H1 (cell line): ENCODE measurements at regions not wholly inside any gene's neighbourhood (a gene's known extent, or its start where the extent isn't known, plus 50 kb on each side); places are given as distances from the start of the nearest gene placed in this dataset.

ENCODE experiments used
- CTCF ChIA-PET: fragments of 300-600 bp; sonication (Branson Sonifier 250); formaldehyde crosslinking; loops from one replicate; lab custom pipeline; 2021; ENCODE audit not compliant: partially characterized antibody; lab: Charles Lee
- POLR2A ChIA-PET: fragments of 300-600 bp; sonication (Branson Sonifier 250); formaldehyde crosslinking; loops from one replicate; lab custom pipeline; 2021; ENCODE audit warnings: inconsistent platforms; ENCODE audit not compliant: partially characterized antibody; lab: Charles Lee
- DNase-seq, 2 experiments: peaks; one replicate each; pipeline versions ENCODE4 v3.0.0 to v3.0.0-alpha.2; 2010 to 2022; ENCODE audit warnings: low spot score in 2 of 2, low read depth in 1 of 2, mixed read lengths in 1 of 2
- FAIRE-seq: peaks from 2 replicates; lab custom pipeline; 2011; peaks lifted over from hg19 to GRCh38; lab: Jason Lieb, UNC
- H2AFZ ChIP-seq: 2 replicates; pipeline ENCODE4 v1.8.1; 2012; ENCODE audit warnings: low read length, inconsistent platforms
- H2AK5ac ChIP-seq: 2 replicates; pipeline ENCODE4 v1.6.1; 2013; ENCODE audit warnings: low read depth, low read length
- H2BK120ac ChIP-seq: replicated peaks from 2 replicates; pipeline ENCODE3; 2013; ENCODE audit warnings: low read depth, low read length, inconsistent platforms
- H2BK12ac ChIP-seq: 2 replicates; pipeline ENCODE4 v1.6.1; 2013; ENCODE audit warnings: low read depth, low read length
- H2BK15ac ChIP-seq: 2 replicates; pipeline ENCODE4 v1.6.1; 2013; ENCODE audit warnings: low read length
- H2BK20ac ChIP-seq: 2 replicates; pipeline ENCODE4 v1.6.1; 2013; ENCODE audit warnings: low read length
- H2BK5ac ChIP-seq: 2 replicates; pipeline ENCODE4 v1.6.1; 2013; ENCODE audit warnings: low read depth, low read length
- H3K14ac ChIP-seq: 2 replicates; pipeline ENCODE4 v1.6.1; 2013; ENCODE audit warnings: inconsistent platforms; ENCODE audit not compliant: insufficient read length
- H3K18ac ChIP-seq: 2 replicates; pipeline ENCODE4 v1.6.1; 2013; ENCODE audit warnings: low read length; ENCODE audit errors: extremely low read depth
- H3K23ac ChIP-seq: 2 replicates; pipeline ENCODE4 v1.6.1; 2013; ENCODE audit warnings: inconsistent platforms; ENCODE audit not compliant: insufficient read length
- H3K23me2 ChIP-seq: 2 replicates; pipeline ENCODE4 v1.6.1; 2013; ENCODE audit warnings: low read depth, low read length
- H3K27ac ChIP-seq: 2 replicates; pipeline ENCODE4 v1.6.1; 2011; ENCODE audit warnings: low read depth, low read length, inconsistent platforms
- H3K27me3 ChIP-seq, 4 experiments: replicated peaks in 1 of 4; 1 replicate in 1 of 4; 2 replicates in 3 of 4; pipeline versions ENCODE4 v1.6.1 to v1.8.1; 2011 to 2013; ENCODE audit warnings: low read length in 3 of 4, mild to moderate bottlenecking in 3 of 4, inconsistent platforms in 2 of 4, mixed read lengths in 2 of 4, moderate library complexity in 1 of 4; ENCODE audit not compliant: control insufficient read depth in 3 of 4, insufficient read depth in 3 of 4; ENCODE audit errors: extremely low read depth in 1 of 4
- H3K36me3 ChIP-seq, 4 experiments: 2 replicates each; pipeline versions ENCODE4 v1.6.1 to v1.8.1; 2011 to 2013; ENCODE audit warnings: mild to moderate bottlenecking in 4 of 4, low read length in 3 of 4, moderate library complexity in 2 of 4, control low read depth in 1 of 4, inconsistent platforms in 1 of 4; ENCODE audit not compliant: insufficient read depth in 4 of 4, control insufficient read depth in 2 of 4
- H3K4ac ChIP-seq: replicated peaks from 2 replicates; pipeline ENCODE3; 2013; ENCODE audit warnings: low read length, low read depth, mixed read lengths, inconsistent platforms; ENCODE audit not compliant: insufficient read length
- H3K4me1 ChIP-seq, 4 experiments: replicated peaks in 1 of 4; 1 replicate in 1 of 4; 2 replicates in 3 of 4; pipeline versions ENCODE4 v1.6.1 to v1.8.1; 2011 to 2013; ENCODE audit warnings: low read length in 3 of 4, inconsistent platforms in 2 of 4, mixed read lengths in 1 of 4; ENCODE audit not compliant: insufficient read depth in 4 of 4, control insufficient read depth in 3 of 4
- H3K4me2 ChIP-seq, 2 experiments: 2 replicates each; pipeline versions ENCODE4 v1.6.1 to v1.8.1; 2011 to 2013; ENCODE audit warnings: low read depth in 2 of 2, low read length in 2 of 2, control low read depth in 1 of 2, inconsistent platforms in 1 of 2, mild to moderate bottlenecking in 1 of 2; ENCODE audit not compliant: insufficient read depth in 1 of 2
- H3K4me3 ChIP-seq, 4 experiments: fragments of 200-600, 300-600 bp in 1 of 4; sonication (generic), shearing (Covaris generic), sonication (Bioruptor Twin) in 1 of 4; 2 replicates each; pipeline versions ENCODE4 v1.5.1 to v1.8.1; 2011 to 2016; ENCODE audit warnings: low read length in 4 of 4, low read depth in 3 of 4, control low read depth in 2 of 4, inconsistent platforms in 2 of 4, mild to moderate bottlenecking in 2 of 4, mixed read lengths in 1 of 4, moderate library complexity in 1 of 4; ENCODE audit not compliant: insufficient read depth in 2 of 4; ENCODE audit errors: extremely low read depth in 1 of 4
- H3K56ac ChIP-seq: replicated peaks from 2 replicates; pipeline ENCODE3; 2013; ENCODE audit warnings: low read depth, mild to moderate bottlenecking, mixed read lengths, low read length, inconsistent platforms; ENCODE audit not compliant: insufficient read length
- H3K79me1 ChIP-seq: 2 replicates; pipeline ENCODE4 v1.6.1; 2013; ENCODE audit warnings: low read depth, low read length, control low read depth
- H3K79me2 ChIP-seq, 2 experiments: 2 replicates each; pipeline versions ENCODE4 v1.6.1 to v1.8.1; 2012 to 2013; ENCODE audit warnings: low read length in 2 of 2, mild to moderate bottlenecking in 2 of 2, inconsistent platforms in 1 of 2; ENCODE audit not compliant: insufficient read depth in 2 of 2, control insufficient read depth in 1 of 2
- H3K9ac ChIP-seq, 4 experiments: replicated peaks in 1 of 4; 1 replicate in 1 of 4; 2 replicates in 3 of 4; pipeline versions ENCODE4 v1.6.1 to v1.8.1; 2011 to 2013; ENCODE audit warnings: low read depth in 3 of 4, low read length in 3 of 4, control low read depth in 2 of 4, mild to moderate bottlenecking in 2 of 4, moderate library complexity in 2 of 4, inconsistent platforms in 1 of 4; ENCODE audit errors: extremely low read depth in 1 of 4
- H3K9me3 ChIP-seq, 2 experiments: 2 replicates each; pipeline versions ENCODE4 v1.6.1 to v1.8.1; 2012 to 2013; ENCODE audit warnings: mild to moderate bottlenecking in 2 of 2, moderate library complexity in 2 of 2, control low read depth in 1 of 2, inconsistent platforms in 1 of 2, low read depth in 1 of 2, low read length in 1 of 2, mixed read lengths in 1 of 2; ENCODE audit not compliant: insufficient read depth in 2 of 2
- H4K20me1 ChIP-seq, 2 experiments: replicated peaks in 1 of 2; 2 replicates each; pipeline versions ENCODE3 to v1.8.1; 2011 to 2013; ENCODE audit warnings: inconsistent platforms in 2 of 2, low read length in 2 of 2, mild to moderate bottlenecking in 1 of 2; ENCODE audit not compliant: insufficient read depth in 2 of 2, control insufficient read depth in 1 of 2
- H4K5ac ChIP-seq: 2 replicates; pipeline ENCODE4 v1.6.1; 2013; ENCODE audit warnings: low read length, low read depth, mixed read lengths, inconsistent platforms; ENCODE audit not compliant: insufficient read length
- H4K8ac ChIP-seq: 2 replicates; pipeline ENCODE4 v1.8.0; 2013; ENCODE audit warnings: mild to moderate bottlenecking, moderate library complexity, low read length, inconsistent platforms; ENCODE audit not compliant: insufficient read depth; ENCODE audit errors: extremely low read depth
- H4K91ac ChIP-seq: replicated peaks from 2 replicates; pipeline ENCODE3; 2013; ENCODE audit warnings: low read length, mixed read lengths, inconsistent platforms; ENCODE audit not compliant: insufficient read length
- CHD2 ChIP-seq: IDR thresholded peaks from 2 replicates; pipeline ENCODE4 v1.6.1; 2012; ENCODE audit warnings: low read length, improper control_type of control experiment
- EGR1 ChIP-seq: IDR thresholded peaks from 2 replicates; pipeline ENCODE4 v1.6.1; 2011; ENCODE audit warnings: low read depth, low read length, borderline replicate concordance
- HDAC6 ChIP-seq: IDR thresholded peaks from one replicate; pipeline ENCODE4 v1.7.1; 2012; ENCODE audit warnings: low read depth, mild to moderate bottlenecking, inconsistent platforms, low read length, moderate library complexity
- KDM4A ChIP-seq: IDR thresholded peaks from one replicate; pipeline ENCODE4 v1.7.1; 2012; ENCODE audit warnings: low read depth, mild to moderate bottlenecking, moderate library complexity, low read length, inconsistent platforms; ENCODE audit not compliant: severe bottlenecking
- KDM5A ChIP-seq: fragments of 200-600 bp; IDR thresholded peaks from 2 replicates; pipeline ENCODE4 v1.7.1; 2012; ENCODE audit warnings: mild to moderate bottlenecking, low read length, inconsistent platforms, mixed read lengths
- NANOG ChIP-seq: IDR thresholded peaks from 2 replicates; pipeline ENCODE4 v1.6.1; 2011; ENCODE audit warnings: low read length, low read depth, mild to moderate bottlenecking, inconsistent platforms; ENCODE audit not compliant: insufficient read depth, poor library complexity, severe bottlenecking
- POLR2A ChIP-seq, 2 experiments: IDR thresholded peaks; 1 replicate in 1 of 2; 2 replicates in 1 of 2; pipeline ENCODE4 v1.6.1; 2011; ENCODE audit warnings: low read depth in 2 of 2, low read length in 2 of 2, mild to moderate bottlenecking in 2 of 2; ENCODE audit errors: control extremely low read depth in 1 of 2
- RBBP5 ChIP-seq: IDR thresholded peaks from 2 replicates; pipeline ENCODE4 v1.7.1; 2012; ENCODE audit warnings: low read depth, mild to moderate bottlenecking, inconsistent platforms, low read length, moderate library complexity, borderline replicate concordance
- SAP30 ChIP-seq: fragments of 300-600 bp; sonication (generic); IDR thresholded peaks from 2 replicates; pipeline ENCODE4 v1.7.1; 2012; ENCODE audit warnings: low read length, moderate library complexity, mild to moderate bottlenecking, inconsistent platforms; ENCODE audit not compliant: insufficient read depth, insufficient replicate concordance
- SIN3A ChIP-seq, 2 experiments: IDR thresholded peaks in 1 of 2; conservative IDR thresholded peaks in 1 of 2; 2 replicates each; pipeline ENCODE4 v1.6.1; 2011 to 2012; ENCODE audit warnings: low read length in 2 of 2, improper control_type of control experiment in 1 of 2, low read depth in 1 of 2, mild to moderate bottlenecking in 1 of 2
- SIRT6 ChIP-seq: IDR thresholded peaks from one replicate; pipeline ENCODE4 v1.7.1; 2012; ENCODE audit warnings: low read length, inconsistent platforms
- SIX5 ChIP-seq: IDR thresholded peaks from 2 replicates; pipeline ENCODE4 v1.6.1; 2011; ENCODE audit warnings: mild to moderate bottlenecking, low read depth, low read length
- SP1 ChIP-seq: IDR thresholded peaks from 2 replicates; pipeline ENCODE4 v1.6.1; 2011; ENCODE audit warnings: low read depth, low read length
- TAF1 ChIP-seq: IDR thresholded peaks from 2 replicates; pipeline ENCODE4 v1.6.1; 2011; ENCODE audit warnings: mild to moderate bottlenecking, low read depth, low read length
- WGBS, 2 experiments: shearing (Covaris generic) in 1 of 2; methylation state at CpG; one replicate each; pipeline versions ENCODE4 v1.1.6 to v1.1.7; 2013 to 2015; ENCODE audit warnings: low lambda C conversion rate in 2 of 2, mixed read lengths in 2 of 2, inconsistent platforms in 1 of 2, low coverage in 1 of 2, missing lambda C conversion rate in 1 of 2; ENCODE audit not compliant: insufficient replicate concordance in 2 of 2, insufficient coverage in 1 of 2, insufficient read length in 1 of 2; ENCODE audit errors: extremely low coverage in 1 of 2, missing lambda C conversion rate in 1 of 2; 5-methylcytosine and 5-hydroxymethylcytosine counted together

- H3K4me2 ChIP-seq, result no peak overlapping the region
- H3K4me3 ChIP-seq, result no peak overlapping the region
- no peak overlapping the region for H3K56ac ChIP-seq
- no peak overlapping the region for H2BK20ac ChIP-seq
- peaks cover 0 to 4% (median 0%) of the 10 kb centered on the region in 4 experiments; a peak in 2 of 7 replicates for H3K4me1 ChIP-seq
- H4K5ac ChIP-seq, result no peak overlapping the region
- FAIRE-seq (no peak), DNase-seq (no peak)
- H4K20me1 ChIP-seq, result no peaks in the 10 kb centered on the region
- H3K14ac ChIP-seq, result no peak overlapping the region
- no peak overlapping the region for H3K9ac ChIP-seq
- no peak overlapping the region for H2AK5ac ChIP-seq
- no peak overlapping the region for H2BK5ac ChIP-seq
- H3K23ac ChIP-seq, result no peak overlapping the region
- H3K9me3 ChIP-seq, result no peaks in the 10 kb centered on the region
- H2BK12ac ChIP-seq, result no peak overlapping the region
- H3K18ac ChIP-seq, result no peak overlapping the region
- H3K4ac ChIP-seq, result no peak overlapping the region
- H3K36me3 ChIP-seq, result no peaks in the 10 kb centered on the region
- no peak overlapping the region for H2BK15ac ChIP-seq
- WGBS, 2 experiments, result 85% methylated on average over 5 of the region's 5 CpGs; no CpG with 5 or more reads in 1 of the 2 experiments
- POLR2A ChIA-PET, result interaction anchor here (1.2 kb wide), 1 partner anchor 31 kb away, joined by 3 read pairs; no protein-coding TSS in a partner anchor
- H3K79me2 ChIP-seq, result no peaks in the 10 kb centered on the region
- H2BK120ac ChIP-seq, result no peak overlapping the region
- no peaks in the 10 kb centered on the region for H3K27me3 ChIP-seq
- CTCF ChIA-PET, result interaction anchor here (1.2 to 1.4 kb wide), 2 partner anchors 397 to 669 kb away, joined by 3 read pairs; no protein-coding TSS in a partner anchor
- H4K91ac ChIP-seq, result no peak overlapping the region
- TF ChIP-seq SAP30, result no peak
- no peak for TF ChIP-seq NANOG
- TF ChIP-seq SP1, result no peak
- no peak for TF ChIP-seq SIRT6
- no peak for TF ChIP-seq TAF1
- no peak for TF ChIP-seq POLR2A (IDR thresholded peaks at IDR 0.05; ENCODE audit: control extremely low read depth in 1 of 2, low read depth in 2 of 2, low read length in 2 of 2)
- TF ChIP-seq KDM4A, result no peak
- TF ChIP-seq KDM5A, result no peak
- no peak for TF ChIP-seq HDAC6
- no peak for TF ChIP-seq CHD2
- no peak for TF ChIP-seq SIN3A (conservative IDR thresholded peaks at IDR 0.05 in 1 of 2, IDR thresholded peaks at IDR 0.05 in 1 of 2; ENCODE audit: low read depth in 1 of 2, low read length in 2 of 2)
- TF ChIP-seq SIX5, result no peak
- no peak for TF ChIP-seq RBBP5
- no peak for TF ChIP-seq EGR1
- H3K27ac ChIP-seq, result no peak overlapping the region
- H2AFZ ChIP-seq, result no peak overlapping the region
- H3K79me1 ChIP-seq, result no peaks in the 10 kb centered on the region
- no peak overlapping the region for H4K8ac ChIP-seq
- no peaks in the 10 kb centered on the region; the same call in 1 of the 2 replicates for H3K23me2 ChIP-seq
These were observed 294.4 kb upstream of the PLXNA2 start for GRCh38 chr1:208538587-208538986.
